K562 (cell line): ENCODE measurements at regions not wholly inside any gene's neighbourhood (a gene's known extent, or its start where the extent isn't known, plus 50 kb on each side); places are given as distances from the start of the nearest gene placed in this dataset.
A peak's percentile ranks its signal among the peaks of the same experiment; 100 is the strongest.

Experiments used
- DACH1 ChIP-seq: fragments of 450-650 bp; IDR thresholded peaks from 2 replicates; pipeline ENCODE4 v1.6.1; 2018; ENCODE audit not compliant: partially characterized antibody
- DMBX1 ChIP-seq: fragments of 250-450 bp; sonication (Bioruptor Pico); IDR thresholded peaks from 2 replicates; pipeline ENCODE4 v1.8.0; 2022; ENCODE audit warnings: inconsistent platforms, mild to moderate bottlenecking, moderate library complexity, borderline replicate concordance
- HEY1 ChIP-seq: fragments of 250-450 bp; sonication (Bioruptor Pico); IDR thresholded peaks from 2 replicates; pipeline ENCODE4 v1.5.0; 2020; ENCODE audit warnings: mild to moderate bottlenecking, moderate library complexity, borderline replicate concordance
- ILK ChIP-seq: fragments of 450-650 bp; IDR thresholded peaks from 2 replicates; pipeline ENCODE4 v1.6.1; 2016; ENCODE audit warnings: missing genetic modification characterization, low read depth, mild to moderate bottlenecking, missing compliant biosample characterization, moderate library complexity, borderline replicate concordance
- RBM22 ChIP-seq: fragments of 200-400 bp; formaldehyde crosslinking; IDR thresholded peaks from 2 replicates; pipeline ENCODE4 v1.6.1; 2018; ENCODE audit warnings: low read length, low read depth; ENCODE audit not compliant: poor library complexity, severe bottlenecking
- REST ChIP-seq, 2 experiments: fragments of 450-650 bp; formaldehyde crosslinking in 1 of 2; IDR thresholded peaks; 2 replicates each; pipeline versions ENCODE4 v1.4.0 to v1.6.1; 2014 to 2020; ENCODE audit warnings: mild to moderate bottlenecking in 2 of 2, borderline replicate concordance in 1 of 2, low read depth in 1 of 2
- USF2 ChIP-seq: sonication (generic); formaldehyde crosslinking; IDR thresholded peaks from 2 replicates; pipeline ENCODE4 v1.5.0; 2020; ENCODE audit warnings: missing genetic modification reagents
- ZNF224 ChIP-seq: sonication (generic); formaldehyde crosslinking; IDR thresholded peaks from 2 replicates; pipeline ENCODE4 v1.8.0; 2022; ENCODE audit warnings: mild to moderate bottlenecking, missing genetic modification reagents
- ZNF518B ChIP-seq: fragments of 250-450 bp; sonication (Bioruptor Pico); IDR thresholded peaks from 2 replicates; pipeline ENCODE4 v1.5.0; 2021; ENCODE audit warnings: mild to moderate bottlenecking, moderate library complexity
- ZNF696 ChIP-seq: fragments of 250-450 bp; sonication (Bioruptor Pico); conservative IDR thresholded peaks from 2 replicates; pipeline ENCODE4 v1.4.0; 2020; ENCODE audit warnings: mild to moderate bottlenecking, moderate library complexity

DNA sequence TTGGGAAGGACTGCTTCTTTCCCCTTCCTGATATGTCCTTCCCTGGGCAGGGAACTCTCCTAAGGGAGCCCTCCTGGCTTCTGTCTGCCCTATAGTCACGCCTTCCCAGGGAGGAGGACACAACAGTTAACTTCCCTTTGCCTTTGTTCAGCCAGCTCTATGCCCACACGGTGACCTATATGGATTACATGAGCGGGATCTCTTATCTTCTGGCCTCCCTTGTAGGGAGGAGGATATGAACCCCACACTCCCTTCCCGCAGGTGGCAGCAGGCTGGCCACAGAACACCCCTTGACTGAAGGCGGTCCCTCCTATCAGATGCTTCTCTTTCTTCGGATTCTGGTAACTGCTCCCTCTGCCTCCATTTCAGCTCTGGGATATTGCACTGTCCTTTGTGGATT lies 135.6 kb upstream of the MAX start (continued):
- TF ChIP-seq ZNF518B (CRISPR knock-in tag) (no peak), DMBX1 (no peak), HEY1 (CRISPR knock-in tag) (no peak), USF2 (CRISPR knock-in tag) (no peak), ILK (tag) (no peak), RBM22 (no peak), REST (IDR thresholded peaks at IDR 0.05; ENCODE audit: borderline replicate concordance) (peak; percentile 14; the same call in 1 of the 2 replicates), REST (CRISPR knock-in tag; IDR thresholded peaks at IDR 0.05; ENCODE audit: low read depth) (no peak), ZNF224 (CRISPR knock-in tag) (no peak), ZNF696 (CRISPR knock-in tag) (no peak), DACH1 (no peak)
